ENCODE measurements at regions not wholly inside any gene's neighbourhood (a gene's known extent, or its start where the extent isn't known, plus 50 kb on each side); places are given as distances from the start of the nearest gene placed in this dataset.

DNA sequence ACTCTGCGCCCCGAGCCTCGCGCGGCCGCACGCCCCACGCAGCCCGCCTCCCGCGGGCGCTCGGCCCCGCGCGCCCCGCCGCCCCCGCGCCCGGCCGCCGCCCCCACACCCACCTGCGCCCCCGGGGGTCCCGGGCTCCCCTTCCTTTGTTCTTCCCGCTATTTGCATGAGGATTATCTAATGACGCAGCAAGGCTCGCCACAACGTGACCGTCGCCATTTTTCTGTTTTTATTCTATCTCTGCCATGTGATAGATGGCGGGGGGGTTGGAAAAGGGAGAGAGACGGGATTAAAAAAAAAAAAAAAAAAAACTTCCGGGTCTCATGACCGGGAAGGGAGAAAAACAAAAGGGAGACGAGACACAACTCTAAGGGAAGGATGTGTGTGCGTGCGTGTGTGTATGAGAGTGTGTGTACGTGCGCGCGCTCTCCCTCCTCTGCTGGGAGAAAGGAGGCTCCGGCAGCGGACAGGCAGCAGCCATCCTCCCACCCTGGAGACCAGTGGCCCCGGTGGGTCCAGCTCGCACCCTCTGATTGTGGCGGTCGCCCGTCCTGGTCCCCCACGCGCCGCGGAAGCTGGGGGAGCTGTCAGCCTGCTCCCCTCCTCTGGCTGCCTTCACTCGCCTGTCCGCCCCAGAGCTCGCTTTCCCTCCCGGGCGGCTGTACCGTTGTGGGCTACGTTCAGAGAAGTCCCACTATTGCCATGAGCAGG, 80.4 kb upstream of the AK4 start (continued):
- TF ChIP-seq SUZ12 (IDR thresholded peaks at IDR 0.05; ENCODE audit: low read length) (no peak), TAF7 (optimal IDR thresholded peaks at IDR 0.05; ENCODE audit: borderline replicate concordance, low read depth, low read length) (peak; percentile 3), SIRT6 (IDR thresholded peaks at IDR 0.05; ENCODE audit: low read length) (no peak), RAD21 (IDR thresholded peaks at IDR 0.05 in 1 of 2, conservative IDR thresholded peaks at IDR 0.05 in 1 of 2; ENCODE audit: low read depth in 2 of 2, low read length in 2 of 2) (no peak), POLR2AphosphoS5 (IDR thresholded peaks at IDR 0.05; ENCODE audit: low read depth, low read length) (peak; percentile 93; the same call in 1 of the 2 replicates), EP300 (IDR thresholded peaks at IDR 0.05; ENCODE audit: borderline replicate concordance in 1 of 2, low read depth in 2 of 2, low read length in 2 of 2) (peak in 1 of 2 experiments; percentile 77; a peak in 1 of 3 replicates), CTBP2 (IDR thresholded peaks at IDR 0.05; ENCODE audit: borderline replicate concordance, insufficient read depth, insufficient read length, low read length) (no peak), FOSL1 (IDR thresholded peaks at IDR 0.05; ENCODE audit: insufficient read depth, low read depth, low read length) (no peak), RBBP5 (IDR thresholded peaks at IDR 0.05; ENCODE audit: borderline replicate concordance, low read depth, low read length) (peak; percentile 56; the same call in 1 of the 2 replicates), EZH2 (IDR thresholded peaks at IDR 0.05; ENCODE audit: low read depth, low read length, severe bottlenecking) (no peak), NANOG (IDR thresholded peaks at IDR 0.05; ENCODE audit: insufficient read depth, low read depth, low read length, poor library complexity, severe bottlenecking) (no peak), SIN3A (conservative IDR thresholded peaks at IDR 0.05 in 1 of 2, IDR thresholded peaks at IDR 0.05 in 1 of 2; ENCODE audit: low read depth in 1 of 2, low read length in 2 of 2) (0 out of 4 replicates have a peak, but pooled peaks of 1 of the 2 experiments have one; percentile 40), RNF2 (IDR thresholded peaks at IDR 0.05; ENCODE audit: borderline replicate concordance, low read depth, low read length, missing control alignments, poor library complexity, severe bottlenecking) (no peak), BRCA1 (IDR thresholded peaks at IDR 0.05; ENCODE audit: low read depth, low read length) (no peak), BACH1 (IDR thresholded peaks at IDR 0.05; ENCODE audit: low read length) (no peak; the same call in 1 of the 2 replicates), SAP30 (IDR thresholded peaks at IDR 0.05; ENCODE audit: insufficient read depth, insufficient replicate concordance, low read length) (no peak), KDM4A (IDR thresholded peaks at IDR 0.05; ENCODE audit: low read depth, low read length, severe bottlenecking) (peak; percentile 22)
- TF ChIP-seq, protein P1, sequence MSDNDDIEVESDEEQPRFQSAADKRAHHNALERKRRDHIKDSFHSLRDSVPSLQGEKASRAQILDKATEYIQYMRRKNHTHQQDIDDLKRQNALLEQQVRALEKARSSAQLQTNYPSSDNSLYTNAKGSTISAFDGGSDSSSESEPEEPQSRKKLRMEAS (IDR thresholded peaks at IDR 0.05) = peak; percentile 81
- TF ChIP-seq, protein P2, sequence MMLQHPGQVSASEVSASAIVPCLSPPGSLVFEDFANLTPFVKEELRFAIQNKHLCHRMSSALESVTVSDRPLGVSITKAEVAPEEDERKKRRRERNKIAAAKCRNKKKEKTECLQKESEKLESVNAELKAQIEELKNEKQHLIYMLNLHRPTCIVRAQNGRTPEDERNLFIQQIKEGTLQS (IDR thresholded peaks at IDR 0.05; ENCODE audit: insufficient read depth, low read depth, low read length) = no peak
- TF ChIP-seq, protein P3, sequence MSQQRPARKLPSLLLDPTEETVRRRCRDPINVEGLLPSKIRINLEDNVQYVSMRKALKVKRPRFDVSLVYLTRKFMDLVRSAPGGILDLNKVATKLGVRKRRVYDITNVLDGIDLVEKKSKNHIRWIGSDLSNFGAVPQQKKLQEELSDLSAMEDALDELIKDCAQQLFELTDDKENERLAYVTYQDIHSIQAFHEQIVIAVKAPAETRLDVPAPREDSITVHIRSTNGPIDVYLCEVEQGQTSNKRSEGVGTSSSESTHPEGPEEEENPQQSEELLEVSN (IDR thresholded peaks at IDR 0.05) = no peak

Measured in H1 (cell line).